ENCODE measurements at regions not wholly inside any gene's neighbourhood (a gene's known extent, or its start where the extent isn't known, plus 50 kb on each side); places are given as distances from the start of the nearest gene placed in this dataset.

- TF ChIP-seq CTCF (IDR thresholded peaks at IDR 0.05; ENCODE audit: insufficient read depth, low read length, severe bottlenecking): no peak
- DNase-seq (ENCODE audit: low read depth) (no peak), FAIRE-seq (no peak)
- Histone ChIP-seq H3K4me3 (ENCODE audit: low read depth, low read length) (no peak overlapping the region), H3K27me3 (ENCODE audit: control insufficient read depth, insufficient read depth, low read length) (no peaks in the 10 kb centered on the region), H3K36me3 (ENCODE audit: control insufficient read depth, insufficient read depth, low read length) (no peaks in the 10 kb centered on the region)
These were observed 335.0 kb upstream of the NT5C1B start for GRCh38 chr2:18924386-18924785.

GRCh38 chr2:18922276-18922675, 332.9 kb upstream of the NT5C1B start:
- DNase-seq (ENCODE audit: low read depth) (no peak), FAIRE-seq (no peak)
- no peaks in the 10 kb centered on the region for H3K36me3 ChIP-seq (ENCODE audit: control insufficient read depth, insufficient read depth, low read length)
- H3K4me3 ChIP-seq (ENCODE audit: low read depth, low read length): no peak overlapping the region
- no peak for TF ChIP-seq CTCF (IDR thresholded peaks at IDR 0.05; ENCODE audit: insufficient read depth, low read length, severe bottlenecking)
- no peaks in the 10 kb centered on the region for H3K27me3 ChIP-seq (ENCODE audit: control insufficient read depth, insufficient read depth, low read length)

- TF ChIP-seq CTCF (IDR thresholded peaks at IDR 0.05; ENCODE audit: insufficient read depth, low read length, severe bottlenecking): no peak
- FAIRE-seq: no peak
- H3K4me3 ChIP-seq (ENCODE audit: low read depth, low read length): no peak overlapping the region
- no peaks in the 10 kb centered on the region for H3K36me3 ChIP-seq (ENCODE audit: control insufficient read depth, insufficient read depth, low read length)
- no peaks in the 10 kb centered on the region for H3K27me3 ChIP-seq (ENCODE audit: control insufficient read depth, insufficient read depth, low read length)
- no peak for DNase-seq (ENCODE audit: low read depth)
These were observed 328.9 kb upstream of the NT5C1B start for GRCh38 chr2:18918280-18918679.

GRCh38 chr2:18915227-18915626, 325.9 kb upstream of the NT5C1B start:
- Histone ChIP-seq H3K4me3 (ENCODE audit: low read depth, low read length) (no peak overlapping the region), H3K36me3 (ENCODE audit: control insufficient read depth, insufficient read depth, low read length) (no peaks in the 10 kb centered on the region), H3K27me3 (ENCODE audit: control insufficient read depth, insufficient read depth, low read length) (no peaks in the 10 kb centered on the region)
- no peak for DNase-seq (ENCODE audit: low read depth)
- FAIRE-seq: no peak
- no peak for TF ChIP-seq CTCF (IDR thresholded peaks at IDR 0.05; ENCODE audit: insufficient read depth, low read length, severe bottlenecking)

GRCh38 chr2:18913512-18913911, 324.1 kb upstream of the NT5C1B start:
- no peaks in the 10 kb centered on the region for H3K36me3 ChIP-seq (ENCODE audit: control insufficient read depth, insufficient read depth, low read length)
- DNase-seq (ENCODE audit: low read depth): no peak
- no peak overlapping the region for H3K4me3 ChIP-seq (ENCODE audit: low read depth, low read length)
- H3K27me3 ChIP-seq (ENCODE audit: control insufficient read depth, insufficient read depth, low read length): no peaks in the 10 kb centered on the region
- peak; percentile 82 for FAIRE-seq
- TF ChIP-seq CTCF (IDR thresholded peaks at IDR 0.05; ENCODE audit: insufficient read depth, low read length, severe bottlenecking): no peak

- FAIRE-seq (peak; percentile 64), DNase-seq (ENCODE audit: low read depth) (no peak)
- no peak overlapping the region for H3K4me3 ChIP-seq (ENCODE audit: low read depth, low read length)
- H3K27me3 ChIP-seq (ENCODE audit: control insufficient read depth, insufficient read depth, low read length): no peaks in the 10 kb centered on the region
- H3K36me3 ChIP-seq (ENCODE audit: control insufficient read depth, insufficient read depth, low read length): no peaks in the 10 kb centered on the region
- no peak for TF ChIP-seq CTCF (IDR thresholded peaks at IDR 0.05; ENCODE audit: insufficient read depth, low read length, severe bottlenecking)
These were observed 323.0 kb upstream of the NT5C1B start for GRCh38 chr2:18912225-18912888.
